HEK293 (cell line): ENCODE measurements at regions not wholly inside any gene's neighbourhood (a gene's known extent, or its start where the extent isn't known, plus 50 kb on each side); places are given as distances from the start of the nearest gene placed in this dataset.

Experiments used
- CTCF ChIA-PET: fragments of 350-600 bp; formaldehyde crosslinking; extraction: SDS; loops from one replicate; lab custom pipeline; 2021; ENCODE audit warnings: antibody characterized with exemption; lab: Yijun Ruan, JAX
- POLR2A ChIA-PET: fragments of 300-600 bp; formaldehyde crosslinking; extraction: SDS; loops from one replicate; lab custom pipeline; 2020; ENCODE audit warnings: antibody characterized with exemption, inconsistent platforms; lab: Yijun Ruan, JAX
- H3K27ac ChIP-seq: fragments of 200-500 bp; sonication (Bioruptor generic); 2 replicates; pipeline ENCODE4 v1.5.1; 2014; ENCODE audit warnings: low read depth, low read length, control low read depth, inconsistent platforms; ENCODE audit errors: extremely low read depth
- H3K36me3 ChIP-seq, 2 experiments: fragments of 200-500 bp in 1 of 2; sonication (Bioruptor generic) in 1 of 2; 1 replicate in 1 of 2; 2 replicates in 1 of 2; pipeline ENCODE4 v1.5.1; 2014 to 2017; ENCODE audit warnings: inconsistent platforms in 2 of 2, low read length in 2 of 2; ENCODE audit not compliant: control insufficient read depth in 2 of 2, insufficient read depth in 1 of 2
- H3K4me1 ChIP-seq: fragments of 200-500 bp; sonication (Bioruptor generic); 2 replicates; pipeline ENCODE4 v1.5.1; 2014; ENCODE audit warnings: mild to moderate bottlenecking, low read length, inconsistent platforms; ENCODE audit not compliant: control insufficient read depth, insufficient read depth
- H3K4me3 ChIP-seq: 2 replicates; pipeline ENCODE4 v1.5.1; 2011; ENCODE audit warnings: low read depth, mild to moderate bottlenecking, control low read depth, low read length, moderate library complexity
- H3K9me3 ChIP-seq: fragments of 200-500 bp; sonication (Bioruptor generic); 2 replicates; pipeline ENCODE4 v1.5.1; 2014; ENCODE audit warnings: low read depth, low read length, inconsistent platforms; ENCODE audit not compliant: control insufficient read depth, insufficient read depth
- EGR2 ChIP-seq: fragments of 450-650 bp; formaldehyde crosslinking; IDR thresholded peaks from 2 replicates; pipeline ENCODE4 v1.5.1; 2016; ENCODE audit warnings: low read depth, missing biosample characterization, missing genetic modification characterization
- GLIS2 ChIP-seq: fragments of 450-650 bp; formaldehyde crosslinking; IDR thresholded peaks from 2 replicates; pipeline ENCODE4 v1.5.1; 2016; ENCODE audit warnings: missing biosample characterization, missing genetic modification characterization
- SP7 ChIP-seq: fragments of 450-650 bp; formaldehyde crosslinking; IDR thresholded peaks from 2 replicates; pipeline ENCODE4 v1.5.1; 2016; ENCODE audit warnings: missing biosample characterization, missing genetic modification characterization
- ZIC2 ChIP-seq: fragments of 450-650 bp; formaldehyde crosslinking; IDR thresholded peaks from 2 replicates; pipeline ENCODE4 v1.5.1; 2016; ENCODE audit warnings: missing biosample characterization, missing genetic modification characterization
- ZNF2 ChIP-seq: fragments of 450-650 bp; formaldehyde crosslinking; IDR thresholded peaks from 2 replicates; pipeline ENCODE4 v1.5.1; 2016; ENCODE audit warnings: missing biosample characterization, missing genetic modification characterization
- ZNF211 ChIP-seq: fragments of 450-650 bp; formaldehyde crosslinking; IDR thresholded peaks from 2 replicates; pipeline ENCODE4 v1.5.1; 2016; ENCODE audit warnings: low read depth, missing biosample characterization, missing genetic modification characterization
- ZNF221 ChIP-seq: fragments of 450-650 bp; formaldehyde crosslinking; IDR thresholded peaks from 2 replicates; pipeline ENCODE4 v1.5.1; 2017; ENCODE audit warnings: missing biosample characterization, missing genetic modification characterization, borderline replicate concordance
- ZNF335 ChIP-seq: fragments of 450-650 bp; formaldehyde crosslinking; conservative IDR thresholded peaks from 2 replicates; pipeline ENCODE4 v1.5.1; 2016; ENCODE audit warnings: missing biosample characterization, missing genetic modification characterization
- ZNF391 ChIP-seq: fragments of 450-650 bp; formaldehyde crosslinking; IDR thresholded peaks from 2 replicates; pipeline ENCODE4 v1.5.1; 2016; ENCODE audit warnings: low read depth, missing biosample characterization, missing genetic modification characterization, borderline replicate concordance
- ZNF473 ChIP-seq: fragments of 450-650 bp; formaldehyde crosslinking; IDR thresholded peaks from 2 replicates; pipeline ENCODE4 v1.5.1; 2017; ENCODE audit warnings: missing biosample characterization, missing genetic modification characterization
- ZNF514 ChIP-seq: fragments of 450-650 bp; formaldehyde crosslinking; IDR thresholded peaks from 2 replicates; pipeline ENCODE4 v1.5.1; 2016; ENCODE audit warnings: missing biosample characterization, missing genetic modification characterization
- ZNF558 ChIP-seq: fragments of 450-650 bp; formaldehyde crosslinking; IDR thresholded peaks from 2 replicates; pipeline ENCODE4 v1.5.1; 2016; ENCODE audit warnings: missing biosample characterization, missing genetic modification characterization
- ZNF600 ChIP-seq: fragments of 450-650 bp; formaldehyde crosslinking; IDR thresholded peaks from 2 replicates; pipeline ENCODE4 v1.5.1; 2016; ENCODE audit warnings: missing biosample characterization, missing genetic modification characterization
- ZNF621 ChIP-seq: fragments of 450-650 bp; formaldehyde crosslinking; IDR thresholded peaks from 2 replicates; pipeline ENCODE4 v1.5.1; 2017; ENCODE audit warnings: missing biosample characterization, missing genetic modification characterization
- ZNF624 ChIP-seq: fragments of 450-650 bp; formaldehyde crosslinking; IDR thresholded peaks from 2 replicates; pipeline ENCODE4 v1.5.1; 2017; ENCODE audit warnings: missing biosample characterization, missing genetic modification characterization
- ZNF830 ChIP-seq: fragments of 450-650 bp; IDR thresholded peaks from 2 replicates; pipeline ENCODE4 v1.5.0; 2018; ENCODE audit warnings: missing biosample characterization, missing genetic modification characterization, low read depth, mild to moderate bottlenecking, moderate library complexity
- ZNF843 ChIP-seq: fragments of 450-650 bp; formaldehyde crosslinking; IDR thresholded peaks from 2 replicates; pipeline ENCODE4 v1.5.1; 2016; ENCODE audit warnings: missing biosample characterization, missing genetic modification characterization
- TF ChIP-seq, protein P1 (sequence below): fragments of 450-650 bp; formaldehyde crosslinking; IDR thresholded peaks from 2 replicates; pipeline ENCODE4 v1.5.1; 2016; ENCODE audit warnings: missing biosample characterization, missing genetic modification characterization
- TF ChIP-seq, protein P2 (sequence below): fragments of 450-650 bp; formaldehyde crosslinking; IDR thresholded peaks from 2 replicates; pipeline ENCODE4 v1.5.1; 2016; ENCODE audit warnings: missing biosample characterization, missing genetic modification characterization, low read depth
- TF ChIP-seq, protein P3 (sequence below): IDR thresholded peaks from 2 replicates; pipeline ENCODE4 v1.6.1; 2011; ENCODE audit warnings: mild to moderate bottlenecking, low read depth, low read length, borderline replicate concordance
- TF ChIP-seq, protein P4 (sequence below): fragments of 450-650 bp; formaldehyde crosslinking; IDR thresholded peaks from 2 replicates; pipeline ENCODE4 v1.5.1; 2016; ENCODE audit warnings: missing biosample characterization, missing genetic modification characterization

DNA sequence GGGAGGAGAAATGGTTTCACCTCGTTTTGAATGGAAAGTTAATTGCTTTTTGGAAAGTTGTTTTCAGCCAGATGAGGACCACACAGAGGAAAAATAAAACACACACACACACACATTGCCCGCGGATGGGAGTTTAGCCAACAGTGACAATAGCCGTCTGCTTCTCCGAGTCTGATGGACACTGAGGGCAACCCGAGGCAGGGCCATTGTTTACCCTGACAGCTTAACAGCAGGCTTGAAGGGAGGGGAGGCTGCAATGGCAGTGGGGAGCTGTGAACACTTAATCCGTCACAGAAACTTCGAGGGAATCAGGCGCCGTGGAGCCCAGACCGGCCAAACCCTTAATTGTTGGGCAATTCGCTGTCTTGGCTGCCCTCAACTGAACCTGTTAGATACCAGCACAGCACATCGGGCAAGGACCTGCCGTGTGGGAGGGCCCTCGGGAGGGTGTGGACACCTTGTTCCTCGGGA is 145.9 kb downstream of the ACKR3 start:
- no peak overlapping the region for H3K4me3 ChIP-seq
- no peaks in the 10 kb centered on the region for H3K36me3 ChIP-seq
- CTCF ChIA-PET: interaction anchor here (0.6 kb wide), 1 partner anchor 355 kb away, joined by 3 read pairs; no protein-coding TSS in a partner anchor
- POLR2A ChIA-PET: no interaction called here
- H3K27ac ChIP-seq: no peak overlapping the region
- TF ChIP-seq, protein P1, sequence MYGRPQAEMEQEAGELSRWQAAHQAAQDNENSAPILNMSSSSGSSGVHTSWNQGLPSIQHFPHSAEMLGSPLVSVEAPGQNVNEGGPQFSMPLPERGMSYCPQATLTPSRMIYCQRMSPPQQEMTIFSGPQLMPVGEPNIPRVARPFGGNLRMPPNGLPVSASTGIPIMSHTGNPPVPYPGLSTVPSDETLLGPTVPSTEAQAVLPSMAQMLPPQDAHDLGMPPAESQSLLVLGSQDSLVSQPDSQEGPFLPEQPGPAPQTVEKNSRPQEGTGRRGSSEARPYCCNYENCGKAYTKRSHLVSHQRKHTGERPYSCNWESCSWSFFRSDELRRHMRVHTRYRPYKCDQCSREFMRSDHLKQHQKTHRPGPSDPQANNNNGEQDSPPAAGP: no peak
- TF ChIP-seq EGR2 (tag by site-specific recombination) (no peak), ZNF843 (tag by site-specific recombination) (no peak), ZNF211 (tag by site-specific recombination) (no peak), ZNF514 (tag by site-specific recombination) (no peak), ZNF624 (tag by site-specific recombination) (no peak), ZNF830 (tag by site-specific recombination) (no peak), ZNF391 (no peak)
- TF ChIP-seq, protein P2, sequence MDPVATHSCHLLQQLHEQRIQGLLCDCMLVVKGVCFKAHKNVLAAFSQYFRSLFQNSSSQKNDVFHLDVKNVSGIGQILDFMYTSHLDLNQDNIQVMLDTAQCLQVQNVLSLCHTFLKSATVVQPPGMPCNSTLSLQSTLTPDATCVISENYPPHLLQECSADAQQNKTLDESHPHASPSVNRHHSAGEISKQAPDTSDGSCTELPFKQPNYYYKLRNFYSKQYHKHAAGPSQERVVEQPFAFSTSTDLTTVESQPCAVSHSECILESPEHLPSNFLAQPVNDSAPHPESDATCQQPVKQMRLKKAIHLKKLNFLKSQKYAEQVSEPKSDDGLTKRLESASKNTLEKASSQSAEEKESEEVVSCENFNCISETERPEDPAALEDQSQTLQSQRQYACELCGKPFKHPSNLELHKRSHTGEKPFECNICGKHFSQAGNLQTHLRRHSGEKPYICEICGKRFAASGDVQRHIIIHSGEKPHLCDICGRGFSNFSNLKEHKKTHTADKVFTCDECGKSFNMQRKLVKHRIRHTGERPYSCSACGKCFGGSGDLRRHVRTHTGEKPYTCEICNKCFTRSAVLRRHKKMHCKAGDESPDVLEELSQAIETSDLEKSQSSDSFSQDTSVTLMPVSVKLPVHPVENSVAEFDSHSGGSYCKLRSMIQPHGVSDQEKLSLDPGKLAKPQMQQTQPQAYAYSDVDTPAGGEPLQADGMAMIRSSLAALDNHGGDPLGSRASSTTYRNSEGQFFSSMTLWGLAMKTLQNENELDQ (tag by site-specific recombination): no peak
- TF ChIP-seq, protein P3, sequence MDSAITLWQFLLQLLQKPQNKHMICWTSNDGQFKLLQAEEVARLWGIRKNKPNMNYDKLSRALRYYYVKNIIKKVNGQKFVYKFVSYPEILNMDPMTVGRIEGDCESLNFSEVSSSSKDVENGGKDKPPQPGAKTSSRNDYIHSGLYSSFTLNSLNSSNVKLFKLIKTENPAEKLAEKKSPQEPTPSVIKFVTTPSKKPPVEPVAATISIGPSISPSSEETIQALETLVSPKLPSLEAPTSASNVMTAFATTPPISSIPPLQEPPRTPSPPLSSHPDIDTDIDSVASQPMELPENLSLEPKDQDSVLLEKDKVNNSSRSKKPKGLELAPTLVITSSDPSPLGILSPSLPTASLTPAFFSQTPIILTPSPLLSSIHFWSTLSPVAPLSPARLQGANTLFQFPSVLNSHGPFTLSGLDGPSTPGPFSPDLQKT: no peak
- TF ChIP-seq, protein P4, sequence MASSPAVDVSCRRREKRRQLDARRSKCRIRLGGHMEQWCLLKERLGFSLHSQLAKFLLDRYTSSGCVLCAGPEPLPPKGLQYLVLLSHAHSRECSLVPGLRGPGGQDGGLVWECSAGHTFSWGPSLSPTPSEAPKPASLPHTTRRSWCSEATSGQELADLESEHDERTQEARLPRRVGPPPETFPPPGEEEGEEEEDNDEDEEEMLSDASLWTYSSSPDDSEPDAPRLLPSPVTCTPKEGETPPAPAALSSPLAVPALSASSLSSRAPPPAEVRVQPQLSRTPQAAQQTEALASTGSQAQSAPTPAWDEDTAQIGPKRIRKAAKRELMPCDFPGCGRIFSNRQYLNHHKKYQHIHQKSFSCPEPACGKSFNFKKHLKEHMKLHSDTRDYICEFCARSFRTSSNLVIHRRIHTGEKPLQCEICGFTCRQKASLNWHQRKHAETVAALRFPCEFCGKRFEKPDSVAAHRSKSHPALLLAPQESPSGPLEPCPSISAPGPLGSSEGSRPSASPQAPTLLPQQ: no peak
- H3K9me3 ChIP-seq: no peaks in the 10 kb centered on the region
- H3K4me1 ChIP-seq: no peaks in the 10 kb centered on the region

DNA sequence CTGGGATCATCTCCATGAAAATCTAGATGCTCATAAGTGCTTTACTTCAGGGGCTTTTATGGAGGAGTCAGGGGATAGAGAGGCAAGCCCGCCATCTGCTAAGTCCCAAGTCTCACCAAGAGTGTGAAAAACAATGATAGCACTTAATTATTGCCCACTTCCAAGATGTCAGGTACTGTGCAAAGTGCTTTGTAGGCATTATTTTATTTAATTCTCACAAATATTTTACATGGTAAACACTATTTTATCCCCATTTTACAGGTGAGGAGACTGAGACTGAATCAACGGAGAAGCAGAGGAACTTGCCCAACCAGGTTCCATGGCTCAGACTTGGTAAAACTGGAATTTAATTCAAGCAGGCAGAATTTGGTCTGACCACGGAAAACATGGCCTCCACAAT is 147.5 kb downstream of the ACKR3 start:
- POLR2A ChIA-PET: no interaction called here
- Histone ChIP-seq H3K27ac (no peak overlapping the region), H3K4me1 (no peaks in the 10 kb centered on the region), H3K36me3 (no peaks in the 10 kb centered on the region)
- TF ChIP-seq ZNF558 (tag by site-specific recombination) (no peak), ZIC2 (tag by site-specific recombination) (no peak), ZNF2 (tag by site-specific recombination) (no peak), ZNF221 (tag by site-specific recombination) (no peak), ZNF621 (tag by site-specific recombination) (no peak), GLIS2 (tag by site-specific recombination) (no peak)
- TF ChIP-seq, all 188 proteins: peak for 0
- CTCF ChIA-PET: no interaction called here
- Histone ChIP-seq H3K9me3 (no peaks in the 10 kb centered on the region), H3K4me3 (no peak overlapping the region)

DNA sequence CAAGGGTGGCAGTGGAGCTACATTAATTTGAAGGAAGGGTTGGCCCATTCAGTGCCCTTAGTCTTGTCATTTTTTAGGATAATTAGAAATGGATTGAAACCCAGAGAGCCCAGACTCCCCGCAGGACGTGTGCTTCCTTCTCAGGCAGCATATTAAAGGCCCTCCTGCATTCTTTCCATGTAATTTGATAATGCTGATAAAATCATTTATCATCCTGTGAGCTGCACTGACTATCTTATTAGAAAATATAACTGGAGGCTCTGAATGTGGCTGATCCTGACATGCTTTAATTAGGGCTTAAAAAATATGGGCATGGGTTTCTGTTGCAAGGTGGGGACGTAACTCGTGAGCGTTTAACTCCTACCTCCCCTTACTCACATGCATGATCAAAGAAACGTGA is 148.1 kb downstream of the ACKR3 start:
- no peaks in the 10 kb centered on the region for H3K4me1 ChIP-seq
- H3K9me3 ChIP-seq: no peaks in the 10 kb centered on the region
- ChIA-PET CTCF (interaction anchor here (0.6 kb wide), 1 partner anchor 51 kb away, joined by 3 read pairs; no protein-coding TSS in a partner anchor), POLR2A (no interaction called here)
- no peak overlapping the region for H3K4me3 ChIP-seq
- no peak overlapping the region for H3K27ac ChIP-seq
- TF ChIP-seq ZNF473 (tag by site-specific recombination) (no peak), SP7 (tag by site-specific recombination) (0 out of 2 replicates have a peak, but pooled peaks have one; percentile 18), ZNF600 (tag by site-specific recombination) (no peak), ZNF335 (tag by site-specific recombination) (peak; percentile 38; the same call in 1 of the 2 replicates)
- TF ChIP-seq, all 188 proteins: peak for 2
- no peaks in the 10 kb centered on the region for H3K36me3 ChIP-seq
